Calu3 (cell line): ENCODE measurements at regions not wholly inside any gene's neighbourhood (a gene's known extent, or its start where the extent isn't known, plus 50 kb on each side); places are given as distances from the start of the nearest gene placed in this dataset.
"Not testable (repeated sequence)": the region's sequence is repeated elsewhere in the genome, so short reads cannot be mapped to it uniquely, and the experiment has no call there.

Experiments
- BruUV-seq: library from RNA; stranded (reverse); fragments of 400-500 nt; replicated peaks from 2 replicates; lab custom pipeline; 2021; lab: Mats Ljungman, UMichigan
- CTCF ChIA-PET: fragments of 300-600 bp; sonication (Branson Sonifier 250); formaldehyde crosslinking; loops from one replicate; lab custom pipeline; 2022; ENCODE audit warnings: antibody characterized with exemption; lab: Charles Lee
- DNase-seq: peaks from one replicate; pipeline ENCODE4 v3.0.0; 2022
- H3K27ac Mint-ChIP-seq: one replicate; pipeline ENCODE4 v1.8.0; 2022; ENCODE audit warnings: mixed read lengths; ENCODE audit not compliant: unreplicated experiment
- H3K27me3 Mint-ChIP-seq: one replicate; pipeline ENCODE4 v1.8.0; 2022; ENCODE audit warnings: mixed read lengths; ENCODE audit not compliant: unreplicated experiment
- H3K36me3 Mint-ChIP-seq: one replicate; pipeline ENCODE4 v1.8.0; 2022; ENCODE audit warnings: mild to moderate bottlenecking, moderate library complexity, mixed read lengths; ENCODE audit not compliant: insufficient read depth, unreplicated experiment
- H3K4me1 Mint-ChIP-seq: one replicate; pipeline ENCODE4 v1.8.0; 2022; ENCODE audit warnings: mild to moderate bottlenecking, low read depth, mixed read lengths; ENCODE audit not compliant: unreplicated experiment
- H3K4me3 Mint-ChIP-seq: one replicate; pipeline ENCODE4 v1.8.0; 2022; ENCODE audit warnings: mild to moderate bottlenecking, low read depth, moderate library complexity, mixed read lengths; ENCODE audit not compliant: unreplicated experiment
- H3K9me3 Mint-ChIP-seq: one replicate; pipeline ENCODE4 v1.8.0; 2022; ENCODE audit warnings: low read depth, mixed read lengths; ENCODE audit not compliant: unreplicated experiment
- CTCF ChIP-seq: fragments of 200-600 bp; IDR thresholded peaks from one replicate; pipeline ENCODE4 v1.8.0; 2022; ENCODE audit warnings: antibody characterized with exemption; ENCODE audit not compliant: unreplicated experiment
- intact Hi-C: fragments of 100-400 bp; cut with micrococcal nuclease; formaldehyde crosslinking; loops from one replicate; pipeline ENCODE4 v1.10.0; 2022; ENCODE audit not compliant: unreplicated experiment

GRCh38 chrX:34810916-34811315, 131.7 kb upstream of the FAM47B start:
- no peaks in the 10 kb centered on the region for H3K36me3 Mint-ChIP-seq
- H3K4me1 Mint-ChIP-seq = peaks cover 14% of the 10 kb centered on the region
- H3K27me3 Mint-ChIP-seq = no peaks in the 10 kb centered on the region
- H3K9me3 Mint-ChIP-seq = no peaks in the 10 kb centered on the region
- DNase-seq = no peak
- BruUV-seq = no TSS peak
- TF ChIP-seq CTCF = no peak
- CTCF ChIA-PET = no interaction called here
- H3K27ac Mint-ChIP-seq = no peak overlapping the region
- intact Hi-C loops = no loop called here
- no peak overlapping the region for H3K4me3 Mint-ChIP-seq

GRCh38 chrX:34813618-34814017, 129.0 kb upstream of the FAM47B start:
- H3K4me1 Mint-ChIP-seq = peaks cover 14% of the 10 kb centered on the region
- H3K9me3 Mint-ChIP-seq = no peaks in the 10 kb centered on the region
- DNase-seq = no peak
- no peak overlapping the region for H3K4me3 Mint-ChIP-seq
- H3K27me3 Mint-ChIP-seq = no peaks in the 10 kb centered on the region
- TF ChIP-seq CTCF = no peak
- no TSS peak for BruUV-seq
- no peaks in the 10 kb centered on the region for H3K36me3 Mint-ChIP-seq
- CTCF ChIA-PET = no interaction called here
- H3K27ac Mint-ChIP-seq = no peak overlapping the region
- intact Hi-C loops = no loop called here

GRCh38 chrX:34826964-34827363, 115.6 kb upstream of the FAM47B start:
- no peak for TF ChIP-seq CTCF
- no peaks in the 10 kb centered on the region for H3K4me1 Mint-ChIP-seq
- H3K36me3 Mint-ChIP-seq = no peaks in the 10 kb centered on the region
- peaks cover 2% of the 10 kb centered on the region for H3K9me3 Mint-ChIP-seq
- no peaks in the 10 kb centered on the region for H3K27me3 Mint-ChIP-seq
- no TSS peak for BruUV-seq
- no peak overlapping the region for H3K4me3 Mint-ChIP-seq
- intact Hi-C loops = no loop called here
- H3K27ac Mint-ChIP-seq = no peak overlapping the region
- CTCF ChIA-PET = no interaction called here
- DNase-seq = no peak

- Mint-ChIP-seq H3K9me3 (no peaks in the 10 kb centered on the region), H3K4me1 (no peaks in the 10 kb centered on the region), H3K27me3 (no peaks in the 10 kb centered on the region), H3K36me3 (no peaks in the 10 kb centered on the region), H3K4me3 (no peak overlapping the region), H3K27ac (no peak overlapping the region)
- intact Hi-C loops = no loop called here
- no peak for TF ChIP-seq CTCF
- no TSS peak for BruUV-seq
- no peak for DNase-seq
- CTCF ChIA-PET = no interaction called here
Observed at GRCh38 chrX:34839451-34839850, 103.1 kb upstream of the FAM47B start.

GRCh38 chrX:34841205-34841604, 101.4 kb upstream of the FAM47B start:
- BruUV-seq, H3K27me3 Mint-ChIP-seq, H3K4me3 Mint-ChIP-seq, H3K4me1 Mint-ChIP-seq, H3K9me3 Mint-ChIP-seq, H3K36me3 Mint-ChIP-seq, CTCF ChIA-PET, intact Hi-C loops, H3K27ac Mint-ChIP-seq, DNase-seq: not testable (repeated sequence)
